Ishikawa (cell line): ENCODE measurements at regions not wholly inside any gene's neighbourhood (a gene's known extent, or its start where the extent isn't known, plus 50 kb on each side); places are given as distances from the start of the nearest gene placed in this dataset.

Experiments used
- CEBPB ChIP-seq: IDR thresholded peaks from 2 replicates; pipeline ENCODE4 v1.6.1; 2012
- CREB1 ChIP-seq: IDR thresholded peaks from 2 replicates; pipeline ENCODE4 v1.6.1; 2012; ENCODE audit warnings: low read depth
- EGR1 ChIP-seq: IDR thresholded peaks from 2 replicates; pipeline ENCODE4 v1.6.1; 2012
- EP300 ChIP-seq: IDR thresholded peaks from 2 replicates; pipeline ENCODE4 v1.6.1; 2012; ENCODE audit warnings: borderline replicate concordance
- NFIC ChIP-seq: IDR thresholded peaks from 2 replicates; pipeline ENCODE4 v1.6.1; 2012
- TCF12 ChIP-seq: IDR thresholded peaks from 2 replicates; pipeline ENCODE4 v1.6.1; 2012; ENCODE audit warnings: low read depth
- TEAD4 ChIP-seq: IDR thresholded peaks from 2 replicates; pipeline ENCODE4 v1.6.1; 2012
- YY1 ChIP-seq: IDR thresholded peaks from 2 replicates; pipeline ENCODE4 v1.6.1; 2012; ENCODE audit warnings: low read depth
- ZBTB7A ChIP-seq: IDR thresholded peaks from 2 replicates; pipeline ENCODE4 v1.6.1; 2012; ENCODE audit warnings: low read depth
- TF ChIP-seq, protein P1 (sequence below): IDR thresholded peaks from 2 replicates; pipeline ENCODE4 v1.6.1; 2012
- TF ChIP-seq, protein P2 (sequence below): IDR thresholded peaks from 2 replicates; pipeline ENCODE4 v1.6.1; 2012; ENCODE audit warnings: low read depth, mild to moderate bottlenecking
- TF ChIP-seq, protein P3 (sequence below): IDR thresholded peaks from 2 replicates; pipeline ENCODE4 v1.6.1; 2012

DNA sequence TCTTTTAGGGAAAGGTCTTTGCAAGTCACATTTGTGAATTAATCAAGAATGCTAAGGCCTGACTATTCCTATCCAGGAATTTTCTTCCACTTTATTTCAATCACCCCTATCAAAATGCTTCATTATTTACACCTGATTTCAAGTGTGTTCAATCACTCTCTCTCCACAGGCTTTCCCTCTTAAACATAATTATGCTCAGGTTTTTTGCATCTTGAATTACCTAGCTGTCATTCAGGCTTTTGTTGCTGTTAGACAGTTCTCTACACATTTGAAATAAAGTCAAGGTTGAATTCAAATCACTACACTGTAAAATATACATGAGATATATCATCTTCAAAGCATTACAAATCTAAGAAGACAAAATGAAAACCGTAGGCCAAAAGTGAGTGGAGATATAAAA is 941.3 kb upstream of the SLITRK1 start:
- TF ChIP-seq, protein P1, sequence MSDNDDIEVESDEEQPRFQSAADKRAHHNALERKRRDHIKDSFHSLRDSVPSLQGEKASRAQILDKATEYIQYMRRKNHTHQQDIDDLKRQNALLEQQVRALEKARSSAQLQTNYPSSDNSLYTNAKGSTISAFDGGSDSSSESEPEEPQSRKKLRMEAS: no peak
- TF ChIP-seq CREB1 (no peak), NFIC (no peak), YY1 (no peak), TEAD4 (no peak), TCF12 (no peak), EGR1 (no peak), EP300 (no peak), CEBPB (no peak), ZBTB7A (no peak)
- TF ChIP-seq, protein P2, sequence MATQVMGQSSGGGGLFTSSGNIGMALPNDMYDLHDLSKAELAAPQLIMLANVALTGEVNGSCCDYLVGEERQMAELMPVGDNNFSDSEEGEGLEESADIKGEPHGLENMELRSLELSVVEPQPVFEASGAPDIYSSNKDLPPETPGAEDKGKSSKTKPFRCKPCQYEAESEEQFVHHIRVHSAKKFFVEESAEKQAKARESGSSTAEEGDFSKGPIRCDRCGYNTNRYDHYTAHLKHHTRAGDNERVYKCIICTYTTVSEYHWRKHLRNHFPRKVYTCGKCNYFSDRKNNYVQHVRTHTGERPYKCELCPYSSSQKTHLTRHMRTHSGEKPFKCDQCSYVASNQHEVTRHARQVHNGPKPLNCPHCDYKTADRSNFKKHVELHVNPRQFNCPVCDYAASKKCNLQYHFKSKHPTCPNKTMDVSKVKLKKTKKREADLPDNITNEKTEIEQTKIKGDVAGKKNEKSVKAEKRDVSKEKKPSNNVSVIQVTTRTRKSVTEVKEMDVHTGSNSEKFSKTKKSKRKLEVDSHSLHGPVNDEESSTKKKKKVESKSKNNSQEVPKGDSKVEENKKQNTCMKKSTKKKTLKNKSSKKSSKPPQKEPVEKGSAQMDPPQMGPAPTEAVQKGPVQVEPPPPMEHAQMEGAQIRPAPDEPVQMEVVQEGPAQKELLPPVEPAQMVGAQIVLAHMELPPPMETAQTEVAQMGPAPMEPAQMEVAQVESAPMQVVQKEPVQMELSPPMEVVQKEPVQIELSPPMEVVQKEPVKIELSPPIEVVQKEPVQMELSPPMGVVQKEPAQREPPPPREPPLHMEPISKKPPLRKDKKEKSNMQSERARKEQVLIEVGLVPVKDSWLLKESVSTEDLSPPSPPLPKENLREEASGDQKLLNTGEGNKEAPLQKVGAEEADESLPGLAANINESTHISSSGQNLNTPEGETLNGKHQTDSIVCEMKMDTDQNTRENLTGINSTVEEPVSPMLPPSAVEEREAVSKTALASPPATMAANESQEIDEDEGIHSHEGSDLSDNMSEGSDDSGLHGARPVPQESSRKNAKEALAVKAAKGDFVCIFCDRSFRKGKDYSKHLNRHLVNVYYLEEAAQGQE: no peak
- TF ChIP-seq, protein P3, sequence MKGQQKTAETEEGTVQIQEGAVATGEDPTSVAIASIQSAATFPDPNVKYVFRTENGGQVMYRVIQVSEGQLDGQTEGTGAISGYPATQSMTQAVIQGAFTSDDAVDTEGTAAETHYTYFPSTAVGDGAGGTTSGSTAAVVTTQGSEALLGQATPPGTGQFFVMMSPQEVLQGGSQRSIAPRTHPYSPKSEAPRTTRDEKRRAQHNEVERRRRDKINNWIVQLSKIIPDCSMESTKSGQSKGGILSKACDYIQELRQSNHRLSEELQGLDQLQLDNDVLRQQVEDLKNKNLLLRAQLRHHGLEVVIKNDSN: no peak
